ENCODE measurements at regions not wholly inside any gene's neighbourhood (a gene's known extent, or its start where the extent isn't known, plus 50 kb on each side); places are given as distances from the start of the nearest gene placed in this dataset.

- TF ChIP-seq CTCF (IDR thresholded peaks at IDR 0.05) (no peak), ZFX (IDR thresholded peaks at IDR 0.05; ENCODE audit: borderline replicate concordance) (no peak)
Measured at GRCh38 chr4:130545171-130545570, 1449.2 kb downstream of the C4orf33 start.
